ENCODE measurements at regions not wholly inside any gene's neighbourhood (a gene's known extent, or its start where the extent isn't known, plus 50 kb on each side); places are given as distances from the start of the nearest gene placed in this dataset.

GRCh38 chr5:167603135-167603534 is 688.3 kb upstream of the WWC1 start:
- no peak overlapping the region for H3K27ac ChIP-seq
- no peak for TF ChIP-seq CTCF (IDR thresholded peaks at IDR 0.05)

GRCh38 chr5:167608390-167609272 is 682.8 kb upstream of the WWC1 start:
- H3K27ac ChIP-seq = no peak overlapping the region
- no peaks in the 10 kb centered on the region for H3K9me3 ChIP-seq
- no peaks in the 10 kb centered on the region for H3K36me3 ChIP-seq
- no peak for DNase-seq (ENCODE audit: low spot score)
- H3K4me1 ChIP-seq = no peaks in the 10 kb centered on the region
- no peak for TF ChIP-seq CTCF (IDR thresholded peaks at IDR 0.05)
- H3K27me3 ChIP-seq = no peaks in the 10 kb centered on the region
- H3K4me3 ChIP-seq = no peak overlapping the region

More at GRCh38 chr5:167603135-167603534, 688.3 kb upstream of the WWC1 start:
- Histone ChIP-seq H3K27me3 (no peaks in the 10 kb centered on the region), H3K36me3 (no peaks in the 10 kb centered on the region), H3K4me3 (no peak overlapping the region), H3K4me1 (no peaks in the 10 kb centered on the region), H3K9me3 (no peaks in the 10 kb centered on the region)
- DNase-seq (ENCODE audit: low spot score) = no peak

- no peaks in the 10 kb centered on the region for H3K9me3 ChIP-seq
- H3K4me1 ChIP-seq = no peaks in the 10 kb centered on the region
- H3K27ac ChIP-seq = no peak overlapping the region
- TF ChIP-seq CTCF (IDR thresholded peaks at IDR 0.05) = no peak
- H3K27me3 ChIP-seq = no peaks in the 10 kb centered on the region
- no peaks in the 10 kb centered on the region for H3K36me3 ChIP-seq
- no peak overlapping the region for H3K4me3 ChIP-seq
- no peak for DNase-seq (ENCODE audit: low spot score)
These were observed 677.0 kb upstream of the WWC1 start for GRCh38 chr5:167614294-167615021.

- no peaks in the 10 kb centered on the region for H3K27me3 ChIP-seq
- H3K4me3 ChIP-seq = no peak overlapping the region
- H3K9me3 ChIP-seq = no peaks in the 10 kb centered on the region
- DNase-seq (ENCODE audit: low spot score) = no peak
- no peaks in the 10 kb centered on the region for H3K4me1 ChIP-seq
- no peak overlapping the region for H3K27ac ChIP-seq
- H3K36me3 ChIP-seq = no peaks in the 10 kb centered on the region
- TF ChIP-seq CTCF (IDR thresholded peaks at IDR 0.05) = no peak
These were observed 675.2 kb upstream of the WWC1 start for GRCh38 chr5:167616043-167616890.

- H3K27me3 ChIP-seq = no peaks in the 10 kb centered on the region
- H3K9me3 ChIP-seq = peaks cover 0 to 3% of the 10 kb centered on the region in 2 donors
- DNase-seq (ENCODE audit: low spot score) = no peak
- H3K4me3 ChIP-seq = no peak overlapping the region
- no peak for TF ChIP-seq CTCF (IDR thresholded peaks at IDR 0.05)
- H3K36me3 ChIP-seq = no peaks in the 10 kb centered on the region
- H3K27ac ChIP-seq = no peak overlapping the region
- H3K4me1 ChIP-seq = no peaks in the 10 kb centered on the region
These were observed 668.1 kb upstream of the WWC1 start for GRCh38 chr5:167623354-167623753.
